ENCODE measurements at regions not wholly inside any gene's neighbourhood (a gene's known extent, or its start where the extent isn't known, plus 50 kb on each side); places are given as distances from the start of the nearest gene placed in this dataset.

GRCh38 chr7:25803117-25803887, 348.7 kb upstream of the NFE2L3 start:
- no peak for DNase-seq

GRCh38 chr7:25804154-25804553, 347.8 kb upstream of the NFE2L3 start:
- no peak overlapping the region for H3K4me3 Mint-ChIP-seq
- no peak for TF ChIP-seq CTCF (IDR thresholded peaks at IDR 0.05)
- peaks cover 2% of the 10 kb centered on the region for H3K4me1 Mint-ChIP-seq (ENCODE audit: low read depth)
- H3K27ac Mint-ChIP-seq = no peak overlapping the region
- peaks cover 2% of the 10 kb centered on the region for H3K27me3 Mint-ChIP-seq
- ChIA-PET POLR2A (no interaction called here), CTCF (no interaction called here)
- ATAC-seq (no peak), DNase-seq (no peak)
- intact Hi-C loops (cut with micrococcal nuclease) = no loop called here
- H3K36me3 Mint-ChIP-seq (ENCODE audit: low read depth) = no peaks in the 10 kb centered on the region
- H3K9me3 Mint-ChIP-seq = no peaks in the 10 kb centered on the region

More at GRCh38 chr7:25803117-25803887, 348.7 kb upstream of the NFE2L3 start:
- intact Hi-C loops (cut with micrococcal nuclease) = no loop called here
- no peak for TF ChIP-seq CTCF (IDR thresholded peaks at IDR 0.05)
- Mint-ChIP-seq H3K9me3 (no peaks in the 10 kb centered on the region), H3K36me3 (ENCODE audit: low read depth) (no peaks in the 10 kb centered on the region), H3K4me1 (ENCODE audit: low read depth) (peaks cover 2% of the 10 kb centered on the region), H3K27ac (no peak overlapping the region), H3K27me3 (peaks cover 5% of the 10 kb centered on the region), H3K4me3 (no peak overlapping the region)
- ChIA-PET POLR2A (no interaction called here), CTCF (no interaction called here)
- no peak for ATAC-seq

- TF ChIP-seq CTCF (IDR thresholded peaks at IDR 0.05) = no peak
- intact Hi-C loops (cut with micrococcal nuclease) = no loop called here
- peaks cover 2% of the 10 kb centered on the region for H3K4me1 Mint-ChIP-seq (ENCODE audit: low read depth)
- H3K9me3 Mint-ChIP-seq = no peaks in the 10 kb centered on the region
- POLR2A ChIA-PET = no interaction called here
- H3K27ac Mint-ChIP-seq = no peak overlapping the region
- H3K27me3 Mint-ChIP-seq = peaks cover 2% of the 10 kb centered on the region
- no peak overlapping the region for H3K4me3 Mint-ChIP-seq
- CTCF ChIA-PET = no interaction called here
- no peak for DNase-seq
- no peaks in the 10 kb centered on the region for H3K36me3 Mint-ChIP-seq (ENCODE audit: low read depth)
- no peak for ATAC-seq
Observed at GRCh38 chr7:25805027-25805687, 346.8 kb upstream of the NFE2L3 start.

GRCh38 chr7:25807086-25807611, 344.8 kb upstream of the NFE2L3 start:
- DNase-seq (no peak), ATAC-seq (no peak)
- Mint-ChIP-seq H3K9me3 (no peaks in the 10 kb centered on the region), H3K27ac (no peak overlapping the region), H3K36me3 (ENCODE audit: low read depth) (no peaks in the 10 kb centered on the region), H3K4me3 (no peak overlapping the region), H3K27me3 (peaks cover 2% of the 10 kb centered on the region), H3K4me1 (ENCODE audit: low read depth) (peaks cover 2% of the 10 kb centered on the region)
- no peak for TF ChIP-seq CTCF (IDR thresholded peaks at IDR 0.05)
- CTCF ChIA-PET = no interaction called here
- POLR2A ChIA-PET = no interaction called here
- intact Hi-C loops (cut with micrococcal nuclease) = no loop called here

- no peak for TF ChIP-seq CTCF (IDR thresholded peaks at IDR 0.05)
- Mint-ChIP-seq H3K4me1 (ENCODE audit: low read depth) (no peaks in the 10 kb centered on the region), H3K27ac (no peak overlapping the region), H3K36me3 (ENCODE audit: low read depth) (no peaks in the 10 kb centered on the region), H3K27me3 (no peaks in the 10 kb centered on the region), H3K4me3 (no peak overlapping the region), H3K9me3 (no peaks in the 10 kb centered on the region)
- ChIA-PET CTCF (no interaction called here), POLR2A (no interaction called here)
- intact Hi-C loops (cut with micrococcal nuclease) = no loop called here
- DNase-seq = no peak
- ATAC-seq = no peak
Observed at GRCh38 chr7:25809441-25809840, 342.6 kb upstream of the NFE2L3 start.

Data from activated CD8-positive, alpha-beta T cell treated with anti-CD3 and anti-CD28 coated beads for 36 hours (primary cell).